Fibroblast of lung (primary cell): ENCODE measurements at regions not wholly inside any gene's neighbourhood (a gene's known extent, or its start where the extent isn't known, plus 50 kb on each side); places are given as distances from the start of the nearest gene placed in this dataset.

ENCODE experiments used
- EZH2 ChIP-seq: IDR thresholded peaks from 2 replicates; pipeline ENCODE4 v1.5.1; 2012; ENCODE audit warnings: low read length, control low read depth, mild to moderate bottlenecking; ENCODE audit errors: missing control alignments
- TF ChIP-seq, protein P1 (sequence below), 2 donors: IDR thresholded peaks in 1 of 2; conservative IDR thresholded peaks in 1 of 2; 1 replicate in 1 of 2; 2 replicates in 1 of 2; pipeline ENCODE4 v1.5.1; 2011 to 2012; ENCODE audit warnings: low read length in 2 of 2, control low read depth in 1 of 2, inconsistent platforms in 1 of 2, low read depth in 1 of 2, mild to moderate bottlenecking in 1 of 2

DNA sequence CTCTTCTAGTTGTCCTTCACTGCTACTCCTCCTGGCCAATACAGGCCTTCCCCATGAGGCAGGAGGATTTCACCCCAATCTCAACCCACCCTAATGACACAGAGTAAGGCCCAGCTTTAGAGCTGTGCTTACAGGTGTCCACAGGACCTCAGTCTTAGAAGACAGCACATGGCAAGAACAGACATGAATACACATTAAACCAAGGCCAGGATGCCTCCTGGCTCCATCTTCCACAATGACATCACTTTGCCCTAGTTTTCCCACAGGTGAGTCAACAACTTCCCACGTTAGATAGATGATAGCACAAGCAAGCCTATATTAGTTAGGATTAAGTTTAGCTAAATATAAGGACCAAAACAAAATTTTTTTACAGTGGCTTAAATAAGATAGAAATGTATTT lies 63.8 kb upstream of the NOCT start:
- TF ChIP-seq, protein P1, sequence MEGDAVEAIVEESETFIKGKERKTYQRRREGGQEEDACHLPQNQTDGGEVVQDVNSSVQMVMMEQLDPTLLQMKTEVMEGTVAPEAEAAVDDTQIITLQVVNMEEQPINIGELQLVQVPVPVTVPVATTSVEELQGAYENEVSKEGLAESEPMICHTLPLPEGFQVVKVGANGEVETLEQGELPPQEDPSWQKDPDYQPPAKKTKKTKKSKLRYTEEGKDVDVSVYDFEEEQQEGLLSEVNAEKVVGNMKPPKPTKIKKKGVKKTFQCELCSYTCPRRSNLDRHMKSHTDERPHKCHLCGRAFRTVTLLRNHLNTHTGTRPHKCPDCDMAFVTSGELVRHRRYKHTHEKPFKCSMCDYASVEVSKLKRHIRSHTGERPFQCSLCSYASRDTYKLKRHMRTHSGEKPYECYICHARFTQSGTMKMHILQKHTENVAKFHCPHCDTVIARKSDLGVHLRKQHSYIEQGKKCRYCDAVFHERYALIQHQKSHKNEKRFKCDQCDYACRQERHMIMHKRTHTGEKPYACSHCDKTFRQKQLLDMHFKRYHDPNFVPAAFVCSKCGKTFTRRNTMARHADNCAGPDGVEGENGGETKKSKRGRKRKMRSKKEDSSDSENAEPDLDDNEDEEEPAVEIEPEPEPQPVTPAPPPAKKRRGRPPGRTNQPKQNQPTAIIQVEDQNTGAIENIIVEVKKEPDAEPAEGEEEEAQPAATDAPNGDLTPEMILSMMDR (conservative IDR thresholded peaks at IDR 0.05 in 1 of 2, IDR thresholded peaks at IDR 0.05 in 1 of 2; ENCODE audit: low read depth in 1 of 2, low read length in 2 of 2): no peak
- TF ChIP-seq EZH2: no peak
